ENCODE measurements at regions not wholly inside any gene's neighbourhood (a gene's known extent, or its start where the extent isn't known, plus 50 kb on each side); places are given as distances from the start of the nearest gene placed in this dataset.

- Histone ChIP-seq H3K4me2 (ENCODE audit: low read length) (no peak overlapping the region), H3K4me3 (ENCODE audit: low read depth, low read length, poor library complexity, severe bottlenecking) (no peak overlapping the region), H3K9me2 (ENCODE audit: insufficient read depth, low read length) (no peaks in the 10 kb centered on the region), H3K27ac (ENCODE audit: low read depth, low read length, poor library complexity, severe bottlenecking) (no peak overlapping the region), H2AFZ (ENCODE audit: low read length) (no peak overlapping the region), H3K4me1 (ENCODE audit: insufficient read depth, low read length, poor library complexity, severe bottlenecking) (no peaks in the 10 kb centered on the region), H3K79me2 (ENCODE audit: insufficient read depth, low read depth, low read length) (no peaks in the 10 kb centered on the region), H3K36me3 (ENCODE audit: insufficient read depth, low read length) (no peaks in the 10 kb centered on the region), H4K20me1 (ENCODE audit: insufficient read depth, low read length) (no peaks in the 10 kb centered on the region), H3K9me3 (ENCODE audit: low read length) (no peaks in the 10 kb centered on the region)
- CTCF ChIA-PET (ENCODE audit: unreplicated experiment), result no interaction called here
- POLR2A ChIA-PET, result no interaction called here
- intact Hi-C loops (cut with micrococcal nuclease; ENCODE audit: unreplicated experiment), result no loop called here
- TF ChIP-seq EZH2phosphoT487 (IDR thresholded peaks at IDR 0.05; ENCODE audit: borderline replicate concordance, low read depth, low read length) (no peak), CTCF (conservative IDR thresholded peaks at IDR 0.05; ENCODE audit: low read length) (no peak)
- no peak for DNase-seq (ENCODE audit: low spot score)
- no TSS peak for BruUV-seq (replicated peaks)
Observed at GRCh38 chr7:93039786-93040185, 78.0 kb downstream of the SAMD9 start.

- H3K4me2 ChIP-seq (ENCODE audit: low read length), result no peak overlapping the region
- H4K20me1 ChIP-seq (ENCODE audit: insufficient read depth, low read length), result no peaks in the 10 kb centered on the region
- TF ChIP-seq EZH2phosphoT487 (IDR thresholded peaks at IDR 0.05; ENCODE audit: borderline replicate concordance, low read depth, low read length) (no peak), CTCF (conservative IDR thresholded peaks at IDR 0.05; ENCODE audit: low read length) (no peak)
- no TSS peak for BruUV-seq (replicated peaks)
- POLR2A ChIA-PET, result no interaction called here
- H3K27ac ChIP-seq (ENCODE audit: low read depth, low read length, poor library complexity, severe bottlenecking), result no peak overlapping the region
- H3K9me2 ChIP-seq (ENCODE audit: insufficient read depth, low read length), result no peaks in the 10 kb centered on the region
- no peak overlapping the region for H3K4me3 ChIP-seq (ENCODE audit: low read depth, low read length, poor library complexity, severe bottlenecking)
- intact Hi-C loops (cut with micrococcal nuclease; ENCODE audit: unreplicated experiment), result no loop called here
- no peaks in the 10 kb centered on the region for H3K79me2 ChIP-seq (ENCODE audit: insufficient read depth, low read depth, low read length)
- no peak for DNase-seq (ENCODE audit: low spot score)
- no peak overlapping the region for H2AFZ ChIP-seq (ENCODE audit: low read length)
- CTCF ChIA-PET (ENCODE audit: unreplicated experiment), result no interaction called here
- H3K9me3 ChIP-seq (ENCODE audit: low read length), result no peaks in the 10 kb centered on the region
- no peaks in the 10 kb centered on the region for H3K4me1 ChIP-seq (ENCODE audit: insufficient read depth, low read length, poor library complexity, severe bottlenecking)
- no peaks in the 10 kb centered on the region for H3K36me3 ChIP-seq (ENCODE audit: insufficient read depth, low read length)
Observed at GRCh38 chr7:93039282-93039681, 78.5 kb downstream of the SAMD9 start.

- TF ChIP-seq EZH2phosphoT487 (IDR thresholded peaks at IDR 0.05; ENCODE audit: borderline replicate concordance, low read depth, low read length) (no peak), CTCF (conservative IDR thresholded peaks at IDR 0.05; ENCODE audit: low read length) (no peak)
- CTCF ChIA-PET (ENCODE audit: unreplicated experiment), result no interaction called here
- no peak for DNase-seq (ENCODE audit: low spot score)
Observed at GRCh38 chr7:93036807-93037206, 81.0 kb downstream of the SAMD9 start.

More at GRCh38 chr7:93036807-93037206, 81.0 kb downstream of the SAMD9 start:
- BruUV-seq (replicated peaks), result no TSS peak
- H3K9me2 ChIP-seq (ENCODE audit: insufficient read depth, low read length), result no peaks in the 10 kb centered on the region
- H3K27ac ChIP-seq (ENCODE audit: low read depth, low read length, poor library complexity, severe bottlenecking), result no peak overlapping the region
- intact Hi-C loops (cut with micrococcal nuclease; ENCODE audit: unreplicated experiment), result no loop called here
- no peak overlapping the region for H2AFZ ChIP-seq (ENCODE audit: low read length)
- no peak overlapping the region for H3K4me3 ChIP-seq (ENCODE audit: low read depth, low read length, poor library complexity, severe bottlenecking)
- H3K9me3 ChIP-seq (ENCODE audit: low read length), result no peaks in the 10 kb centered on the region
- no peaks in the 10 kb centered on the region for H3K36me3 ChIP-seq (ENCODE audit: insufficient read depth, low read length)
- H3K4me1 ChIP-seq (ENCODE audit: insufficient read depth, low read length, poor library complexity, severe bottlenecking), result no peaks in the 10 kb centered on the region
- no peaks in the 10 kb centered on the region for H4K20me1 ChIP-seq (ENCODE audit: insufficient read depth, low read length)
- H3K4me2 ChIP-seq (ENCODE audit: low read length), result no peak overlapping the region
- POLR2A ChIA-PET, result no interaction called here
- no peaks in the 10 kb centered on the region for H3K79me2 ChIP-seq (ENCODE audit: insufficient read depth, low read depth, low read length)
